ENCODE measurements at regions not wholly inside any gene's neighbourhood (a gene's known extent, or its start where the extent isn't known, plus 50 kb on each side); places are given as distances from the start of the nearest gene placed in this dataset.

DNA sequence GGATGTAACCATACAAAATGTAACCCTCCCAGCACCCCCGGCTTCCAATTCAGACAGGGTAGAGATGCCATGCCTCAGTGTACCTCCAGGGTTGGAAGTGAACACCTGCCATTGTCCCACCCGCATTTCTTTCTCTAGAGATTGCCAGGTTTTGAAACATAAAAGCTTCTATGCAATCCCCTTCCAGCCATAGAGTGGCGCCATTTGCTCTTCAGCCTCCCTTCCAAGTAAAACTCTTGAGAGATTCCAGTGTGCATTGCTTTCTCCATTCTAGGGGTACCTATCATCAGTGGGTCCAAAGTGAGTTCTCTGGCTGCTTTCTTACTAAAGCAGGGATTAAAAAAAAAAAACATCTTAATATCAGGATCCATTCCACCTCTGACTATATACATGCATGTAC, 133.1 kb upstream of the RPL38 start:
- no peak for DNase-seq

DNA sequence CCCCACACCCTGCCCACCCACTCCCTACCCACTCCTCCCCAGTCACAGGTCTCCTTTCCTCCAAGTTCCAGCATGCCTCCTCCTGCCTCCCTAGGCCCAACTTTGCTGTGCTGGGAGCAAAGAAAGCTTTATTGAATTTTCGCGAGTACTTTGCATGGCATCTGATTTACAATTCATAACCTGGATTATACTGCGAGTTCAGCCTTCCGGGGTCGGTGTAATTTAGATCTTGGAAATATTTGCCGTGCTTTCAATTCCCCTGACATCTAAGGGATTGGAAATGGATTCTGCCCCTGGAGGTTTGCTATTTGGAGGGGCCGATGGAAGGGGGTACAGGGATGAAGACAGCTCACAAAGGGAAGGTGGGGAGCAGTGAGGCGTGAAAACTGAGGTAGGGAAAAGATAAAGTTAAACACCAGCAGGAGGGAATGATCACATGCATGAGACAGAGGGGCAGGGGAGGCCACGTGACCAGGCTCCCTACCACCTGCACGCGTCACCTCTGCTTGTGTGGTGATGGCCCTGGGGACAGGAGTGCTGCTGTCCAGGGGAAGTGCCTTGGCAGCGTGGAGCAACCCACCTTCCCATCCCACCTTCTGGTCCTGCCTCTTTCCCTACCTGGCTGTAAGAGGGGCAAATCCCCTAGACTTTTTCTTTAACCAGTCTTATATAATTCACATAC, 132.3 kb upstream of the RPL38 start:
- DNase-seq, result no peak

DNA sequence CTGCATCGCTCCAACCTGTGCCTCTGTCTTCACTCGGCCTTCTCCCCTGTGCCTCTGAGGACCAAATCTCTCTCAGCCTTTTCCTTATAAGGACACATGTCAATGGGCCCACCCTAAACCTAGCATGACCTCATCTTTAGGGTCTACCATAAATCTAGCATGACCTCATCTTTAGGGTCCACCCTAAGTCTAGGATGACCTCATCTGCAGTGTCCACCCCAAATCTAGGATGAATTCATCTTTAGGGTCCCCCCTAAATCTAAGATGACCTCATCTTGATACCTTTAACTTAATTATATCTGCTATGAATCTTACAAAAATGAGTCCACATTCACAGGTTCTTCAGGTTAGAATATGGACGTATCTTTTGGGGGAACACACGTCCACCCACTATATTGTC, 131.1 kb upstream of the RPL38 start:
- DNase-seq, result no peak

DNA sequence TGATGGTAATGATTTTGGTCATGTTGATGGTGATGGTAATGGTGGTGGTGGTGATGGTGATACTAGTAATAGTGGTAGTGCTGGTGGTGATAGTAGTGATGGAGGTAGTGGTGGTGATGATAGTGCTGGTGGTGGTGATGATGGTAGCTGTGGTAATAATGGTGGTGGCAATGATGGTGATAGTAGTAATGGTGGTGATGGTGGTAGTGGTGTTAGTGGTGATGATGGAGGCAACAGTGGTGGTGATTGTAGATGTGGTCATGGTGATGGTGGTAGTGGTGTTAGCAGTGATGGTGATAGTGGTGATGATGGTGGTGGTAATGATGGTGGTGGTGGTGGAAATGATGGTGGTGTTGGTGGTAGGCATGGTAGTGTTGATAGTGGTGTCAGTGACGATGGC, 127.0 kb upstream of the RPL38 start:
- DNase-seq, result no peak

DNA sequence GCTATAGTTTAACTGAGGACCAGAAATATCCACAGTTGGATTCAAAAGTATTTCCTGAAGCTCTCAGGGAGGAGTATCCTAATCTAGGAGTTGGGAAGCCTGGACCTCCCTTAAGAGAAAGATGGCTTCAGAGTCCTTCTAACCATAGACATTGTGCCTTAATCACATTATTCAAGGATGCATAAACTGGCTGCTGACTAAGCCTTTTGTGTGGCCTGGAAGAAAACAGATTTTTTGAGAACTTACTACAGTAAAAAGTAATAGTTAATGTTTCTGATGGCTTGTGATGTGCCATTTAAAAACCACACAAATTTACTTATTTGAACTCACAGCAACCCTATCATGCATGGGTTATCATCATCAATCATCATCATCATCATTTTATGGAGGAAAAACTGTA, 126.2 kb upstream of the RPL38 start:
- no peak for DNase-seq

DNA sequence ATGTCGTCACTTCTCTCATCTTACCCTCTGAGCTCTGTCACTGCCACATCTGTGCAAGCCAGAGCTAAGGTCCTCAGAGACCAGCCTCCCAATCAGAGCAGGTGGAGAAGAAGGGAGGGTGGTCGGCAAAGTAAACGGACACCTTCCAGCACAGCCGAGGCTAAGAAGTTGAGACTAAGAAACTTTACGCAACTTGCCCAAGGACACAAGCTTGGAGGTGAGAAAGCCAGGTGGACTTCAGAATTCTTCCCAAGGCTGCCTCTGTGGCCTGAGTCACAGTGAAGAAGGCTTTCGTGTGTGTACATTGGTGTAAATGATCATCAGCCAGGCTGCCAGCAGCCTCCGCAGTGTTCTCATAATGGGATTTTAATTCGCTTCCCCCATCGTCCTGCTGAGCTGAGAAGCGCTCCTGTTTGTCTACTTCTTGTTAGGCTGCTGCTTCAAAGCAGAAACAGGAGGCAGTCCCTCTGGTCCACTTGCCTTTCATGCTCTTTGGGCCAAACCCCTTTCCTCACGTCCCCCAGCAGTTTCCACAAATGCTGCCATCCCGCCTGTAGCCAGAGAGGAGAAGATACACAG, 125.0 kb upstream of the RPL38 start:
- DNase-seq, result no peak

DNA sequence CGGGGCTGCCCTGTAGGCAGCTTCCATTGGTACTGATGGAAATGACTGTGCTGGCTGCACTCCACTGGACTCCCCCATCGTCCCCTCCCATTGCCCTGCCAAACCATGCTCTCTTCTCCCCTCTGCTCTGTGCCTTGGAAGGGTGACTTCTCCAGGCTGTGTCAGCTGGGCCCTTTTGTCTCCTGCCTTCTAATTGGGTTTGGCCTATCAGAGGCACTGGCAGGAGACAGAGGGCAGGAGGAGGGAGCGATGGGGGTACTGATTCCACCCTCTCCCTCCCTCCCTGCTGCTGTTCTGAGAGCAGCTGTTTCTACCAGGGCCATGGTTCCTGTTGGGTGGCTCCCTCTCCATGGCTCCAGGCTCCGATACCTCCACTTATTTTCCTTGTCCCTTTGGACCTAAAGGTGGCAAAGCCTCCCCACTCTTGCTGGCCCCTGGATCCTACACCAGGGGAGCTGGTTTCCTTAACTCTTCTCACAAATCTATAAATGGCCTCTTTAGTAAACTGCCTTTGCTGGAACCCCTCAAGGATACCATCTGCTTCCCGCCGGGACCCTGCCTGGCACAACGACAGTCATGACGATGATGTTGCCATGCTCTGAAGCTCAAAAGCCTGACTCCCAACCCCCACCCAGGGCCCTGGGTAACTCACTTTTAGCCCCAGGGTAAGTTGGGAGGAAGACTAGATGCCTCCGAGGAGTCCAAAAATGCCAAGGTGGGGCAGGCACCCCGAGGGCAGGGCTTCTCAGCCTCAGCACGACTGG, 123.8 kb upstream of the RPL38 start:
- no peak for DNase-seq

DNA sequence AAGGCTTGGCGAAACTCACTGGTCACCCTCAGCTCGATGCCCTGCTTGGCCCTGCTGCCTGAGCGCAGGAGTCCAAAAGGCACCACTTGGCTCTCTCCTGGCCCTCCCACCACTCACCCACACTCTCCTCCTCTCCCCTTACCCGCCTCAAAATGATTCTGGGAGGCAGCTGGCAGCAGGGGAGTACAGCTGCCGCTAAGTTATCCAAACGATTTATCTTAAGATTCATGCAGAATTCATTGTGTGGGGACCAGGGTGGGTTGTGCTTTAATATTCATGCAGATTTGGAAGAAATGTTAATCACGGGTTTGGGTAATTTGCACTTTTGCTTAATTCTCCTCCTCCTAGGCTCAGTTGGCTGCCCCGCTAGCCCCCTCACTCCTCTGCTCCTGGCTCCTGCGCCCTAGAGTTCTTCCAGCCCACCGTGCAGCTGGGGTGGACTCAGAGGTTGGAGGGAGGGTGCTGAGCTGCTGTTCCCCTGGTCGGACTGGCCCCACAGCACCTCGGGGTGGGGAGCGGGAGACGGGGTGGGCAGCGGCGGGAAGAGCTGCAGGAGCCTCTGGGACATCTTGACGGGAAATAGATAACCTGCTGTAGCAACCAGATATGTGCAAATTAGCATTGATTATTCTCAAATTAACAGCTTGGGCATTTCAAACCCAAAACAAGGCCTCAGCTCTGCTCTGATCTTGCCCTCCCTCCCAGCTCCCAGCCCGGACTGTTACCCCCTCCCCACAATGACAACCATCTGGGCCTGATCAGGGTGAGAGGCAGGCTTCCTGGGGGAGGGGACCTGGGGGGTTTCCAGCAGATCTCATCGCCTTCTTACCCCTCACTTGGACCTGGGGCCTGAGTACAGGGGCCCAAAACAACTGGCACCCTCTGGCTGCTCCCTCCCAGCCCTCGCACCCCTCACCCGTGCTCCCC, 122.6 kb upstream of the RPL38 start:
- no peak for DNase-seq

DNA sequence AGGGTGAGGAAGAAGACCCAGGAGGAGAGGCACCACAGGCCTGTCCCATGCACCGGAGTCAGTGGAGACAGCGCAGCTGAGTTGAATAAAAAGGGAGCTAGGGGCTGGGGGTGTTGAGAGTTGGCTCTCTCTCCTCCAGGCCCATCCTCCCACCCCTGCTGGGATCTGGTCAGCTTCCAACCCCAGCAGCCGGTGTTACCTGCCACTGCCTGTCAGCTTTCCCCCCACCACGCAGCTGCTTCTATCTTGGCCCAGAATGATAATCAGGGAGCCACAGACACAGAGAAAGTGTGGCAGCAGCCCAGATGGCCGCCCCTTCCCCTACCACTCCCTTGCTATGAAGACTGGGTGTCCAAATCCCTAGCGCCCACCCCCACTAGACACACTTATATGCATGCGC, 120.6 kb upstream of the RPL38 start:
- DNase-seq, result no peak

DNA sequence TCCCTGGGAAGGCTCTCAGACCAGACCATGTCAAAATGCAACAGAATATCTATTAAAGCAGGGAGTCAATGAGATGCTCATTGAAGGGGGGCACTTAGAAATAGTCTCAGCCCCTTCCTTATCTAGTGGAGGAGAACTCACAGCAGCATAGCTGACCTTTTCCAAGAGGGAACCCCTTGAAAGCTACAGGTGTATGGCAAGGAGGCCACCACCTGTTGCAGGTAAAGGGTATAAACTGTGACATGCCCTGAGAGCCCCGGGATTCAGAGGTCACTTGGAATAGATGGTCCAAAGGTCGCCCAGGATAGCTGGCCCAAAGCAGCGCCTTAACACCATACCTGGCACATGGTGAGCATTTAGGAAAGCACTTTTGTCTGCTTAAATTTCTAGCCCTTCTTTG, 120.2 kb upstream of the RPL38 start:
- no peak for DNase-seq

DNA sequence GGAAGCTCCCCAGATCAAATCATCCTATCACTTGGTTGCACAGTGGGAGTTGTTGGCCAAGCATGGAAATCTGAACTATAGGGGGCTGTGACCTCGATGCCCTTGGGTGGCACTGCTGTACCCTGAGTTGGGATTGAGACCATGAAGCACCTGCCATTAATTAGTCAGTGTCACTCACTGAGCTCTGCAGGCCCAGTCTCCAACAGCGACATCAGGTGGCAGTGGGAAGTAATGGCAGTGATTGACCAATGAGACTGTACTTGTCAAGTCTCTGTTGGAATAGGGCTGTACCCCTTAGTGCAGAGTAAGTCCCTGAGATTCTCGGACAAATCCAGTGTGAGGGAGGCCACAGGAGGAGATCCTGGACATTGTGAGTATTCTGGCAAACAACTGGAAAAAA, 118.0 kb upstream of the RPL38 start:
- DNase-seq, result no peak

DNA sequence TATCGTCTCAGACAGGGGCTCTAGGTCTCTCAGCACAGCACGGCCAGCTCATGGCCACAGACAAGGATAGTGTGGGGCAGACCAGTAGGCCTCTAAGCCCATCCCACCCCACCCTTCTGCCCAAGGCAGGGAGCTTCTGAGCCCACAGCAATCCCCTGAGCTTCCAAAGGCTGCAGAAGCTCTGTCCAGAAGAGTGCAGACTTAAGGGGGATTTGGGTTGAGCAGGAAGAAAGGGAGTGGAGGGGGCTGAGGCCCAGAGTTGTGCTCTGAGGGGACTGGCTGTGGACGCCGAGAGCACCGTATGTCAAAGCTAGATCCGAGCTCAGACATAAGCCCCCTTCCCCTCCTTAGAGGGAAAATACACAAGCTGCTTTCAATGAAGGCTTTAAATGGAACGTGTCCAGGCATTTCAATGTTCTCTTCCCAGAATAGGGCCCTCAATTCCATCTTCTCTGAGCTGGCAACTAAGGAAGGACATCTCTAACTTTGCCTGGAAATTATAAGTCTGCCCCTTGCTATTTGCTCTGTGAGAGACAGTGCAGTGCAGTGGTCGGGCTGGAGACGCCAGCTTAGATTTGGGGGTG, 116.4 kb upstream of the RPL38 start:
- no peak for DNase-seq

DNA sequence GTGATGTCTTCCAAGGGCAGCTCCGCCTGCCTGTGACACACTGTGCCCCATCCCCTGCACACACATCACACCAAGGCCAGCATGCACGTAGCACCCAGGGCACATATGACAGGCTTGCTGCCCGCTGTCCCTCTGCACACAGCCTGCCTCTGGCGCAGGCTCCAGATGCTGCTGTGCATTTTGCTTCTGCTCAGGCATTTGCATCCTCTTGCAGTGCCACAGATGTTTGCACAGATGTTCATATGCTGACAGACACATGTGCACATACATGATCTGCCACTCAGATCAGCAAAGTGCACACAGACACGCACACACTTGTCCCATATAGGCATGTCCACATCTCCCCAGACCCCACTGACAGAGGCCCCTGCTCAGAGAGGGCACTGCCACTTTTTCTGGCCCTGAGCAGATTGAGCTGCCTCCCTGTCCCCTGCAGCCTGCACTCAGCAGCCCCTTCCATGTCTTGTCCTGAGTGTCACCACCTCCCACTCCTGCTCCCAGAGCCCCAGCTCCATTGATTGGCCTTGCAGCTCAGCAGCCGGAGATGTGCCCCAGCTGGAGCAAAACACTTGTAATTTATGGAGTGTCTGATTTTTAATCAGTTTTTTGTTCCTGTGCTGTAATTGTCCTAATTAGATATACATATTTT, 115.1 kb upstream of the RPL38 start:
- DNase-seq, result no peak

DNA sequence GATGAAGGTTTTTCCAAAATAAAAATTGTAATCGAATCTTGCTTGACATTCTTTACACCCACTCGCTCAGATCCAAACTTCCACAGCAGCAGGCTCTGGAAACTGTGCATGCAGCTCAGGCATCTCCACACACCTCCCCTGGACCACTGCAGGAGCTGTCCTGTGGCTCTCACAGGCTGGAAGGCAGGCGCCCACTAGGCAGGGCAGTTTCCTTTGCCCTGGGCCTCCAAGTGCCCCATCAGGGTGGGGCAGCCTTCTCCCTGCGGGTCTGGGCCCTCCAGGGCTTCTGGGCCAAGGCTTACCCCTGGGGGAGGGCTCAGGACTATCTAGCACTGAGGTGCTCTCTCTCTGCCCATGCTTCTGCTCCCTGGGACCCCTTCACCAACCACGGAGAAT, 114.5 kb upstream of the RPL38 start:
- no peak for DNase-seq

DNA sequence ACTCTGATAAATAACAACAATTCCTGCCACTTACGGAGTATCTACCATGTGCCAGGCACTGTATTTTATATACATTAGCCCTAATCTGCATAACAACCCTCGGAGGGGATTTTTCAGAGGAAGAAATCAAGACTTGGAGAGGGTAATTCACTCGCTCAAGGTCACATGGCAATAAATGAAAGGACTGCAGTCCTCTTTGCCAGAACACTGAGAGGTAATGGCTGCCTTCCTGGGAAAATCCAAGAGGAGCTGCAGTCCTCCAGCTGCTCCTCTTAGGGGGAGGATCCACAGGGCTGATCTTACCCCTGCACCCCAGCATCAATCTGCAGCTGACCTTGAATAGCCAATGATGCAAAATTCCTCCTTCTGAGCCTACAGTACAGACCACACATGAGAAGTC, 114.1 kb upstream of the RPL38 start:
- no peak for DNase-seq

DNA sequence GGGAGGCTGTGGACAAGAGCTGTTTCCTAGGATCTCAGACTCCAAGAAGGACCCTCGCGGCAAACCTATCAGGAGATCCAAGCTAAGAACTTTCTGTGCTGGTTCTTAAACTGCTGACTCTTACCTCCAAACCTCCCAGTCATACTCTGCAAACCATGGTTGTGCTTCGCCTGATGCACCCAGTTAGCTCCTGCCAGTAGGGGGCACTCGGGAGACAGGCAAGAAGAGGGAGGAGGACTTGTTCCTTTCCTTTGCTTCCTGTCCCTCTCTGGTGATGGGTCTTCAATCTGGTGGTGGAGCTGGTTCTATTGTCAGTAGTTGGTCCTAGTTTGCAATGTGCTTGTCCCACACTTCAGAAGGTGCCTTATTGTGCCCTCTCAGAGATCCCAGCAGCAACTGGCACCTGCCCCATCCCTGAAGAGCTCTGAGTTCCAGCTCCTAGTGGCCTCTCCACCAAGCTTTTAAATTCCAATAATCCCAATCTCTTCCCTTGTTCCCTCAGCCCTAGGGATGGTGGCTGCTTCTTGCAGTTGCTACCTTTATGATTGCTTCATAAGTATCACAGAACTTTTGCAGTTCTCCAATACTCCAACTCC, 113.5 kb upstream of the RPL38 start:
- peak; percentile 14 for DNase-seq

DNA sequence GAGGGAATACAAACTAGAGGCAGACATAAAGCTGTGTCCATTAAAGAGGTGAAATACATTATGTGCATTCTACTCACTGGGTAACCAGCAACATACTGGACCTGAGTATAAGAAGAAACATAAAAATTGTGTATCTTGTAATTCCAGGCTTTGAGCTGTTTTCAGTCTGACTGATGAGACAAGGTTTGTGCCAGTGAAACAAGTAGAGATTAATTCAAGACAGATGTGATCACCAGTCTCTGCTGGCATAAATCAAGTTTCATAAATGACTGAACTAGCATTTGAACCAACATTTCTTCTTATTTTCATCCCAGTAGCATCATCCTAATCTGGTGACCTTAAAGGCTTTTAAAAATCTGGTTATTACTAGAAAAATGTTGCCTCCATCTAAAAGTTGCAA, 108.8 kb upstream of the RPL38 start:
- DNase-seq, result no peak

DNA sequence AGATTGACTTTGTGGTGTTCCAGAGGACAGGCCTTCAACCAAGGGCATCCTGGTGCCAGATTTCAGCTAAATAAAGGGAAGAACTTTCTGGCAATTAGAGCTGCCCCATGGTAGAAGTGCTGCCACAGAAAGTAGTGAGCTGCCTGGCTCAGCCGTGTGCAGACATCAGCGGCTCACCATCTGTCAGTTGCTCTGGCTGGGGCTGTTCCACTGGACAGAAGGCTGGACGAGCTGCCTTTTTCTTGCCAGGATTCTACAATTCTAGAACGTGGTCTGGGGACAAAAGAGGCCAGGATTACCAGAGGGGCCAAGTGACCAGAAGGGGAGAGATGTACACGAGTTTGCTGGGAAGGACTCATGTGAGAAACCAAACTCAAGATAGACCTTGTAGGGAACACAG, 107.0 kb upstream of the RPL38 start:
- no peak for DNase-seq

DNA sequence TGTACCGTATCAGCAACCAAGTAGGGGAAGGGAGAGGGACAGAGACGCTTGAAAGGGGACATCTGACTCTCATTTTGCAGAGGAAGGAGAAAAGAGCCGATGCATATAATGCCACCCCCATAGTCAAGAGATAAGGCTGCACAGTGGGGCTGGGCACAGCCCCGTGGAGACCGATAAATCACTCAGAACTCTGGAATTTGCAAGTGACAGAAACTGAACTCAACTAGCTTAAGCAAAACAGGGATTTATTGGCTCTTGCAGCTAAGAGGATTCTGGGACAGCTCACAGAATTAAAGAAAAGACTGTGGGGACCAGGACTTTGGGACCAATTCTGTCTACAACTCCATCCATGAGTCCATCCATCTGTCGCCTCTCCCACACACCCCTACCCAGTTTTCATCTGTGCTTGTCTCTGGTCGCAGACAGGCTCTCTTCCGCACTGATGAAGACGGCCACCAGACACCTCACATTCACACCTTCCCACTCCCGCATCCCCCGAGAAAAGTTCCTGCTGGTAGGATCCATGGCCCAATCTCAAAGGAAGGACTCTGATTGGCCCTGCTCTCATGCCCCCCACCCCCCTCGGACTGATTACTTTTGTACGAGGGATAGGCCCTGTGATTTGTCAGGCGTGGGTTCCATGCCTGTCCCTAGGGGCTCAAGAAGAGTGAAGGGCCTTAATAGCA, 105.9 kb upstream of the RPL38 start:
- DNase-seq, result no peak

DNA sequence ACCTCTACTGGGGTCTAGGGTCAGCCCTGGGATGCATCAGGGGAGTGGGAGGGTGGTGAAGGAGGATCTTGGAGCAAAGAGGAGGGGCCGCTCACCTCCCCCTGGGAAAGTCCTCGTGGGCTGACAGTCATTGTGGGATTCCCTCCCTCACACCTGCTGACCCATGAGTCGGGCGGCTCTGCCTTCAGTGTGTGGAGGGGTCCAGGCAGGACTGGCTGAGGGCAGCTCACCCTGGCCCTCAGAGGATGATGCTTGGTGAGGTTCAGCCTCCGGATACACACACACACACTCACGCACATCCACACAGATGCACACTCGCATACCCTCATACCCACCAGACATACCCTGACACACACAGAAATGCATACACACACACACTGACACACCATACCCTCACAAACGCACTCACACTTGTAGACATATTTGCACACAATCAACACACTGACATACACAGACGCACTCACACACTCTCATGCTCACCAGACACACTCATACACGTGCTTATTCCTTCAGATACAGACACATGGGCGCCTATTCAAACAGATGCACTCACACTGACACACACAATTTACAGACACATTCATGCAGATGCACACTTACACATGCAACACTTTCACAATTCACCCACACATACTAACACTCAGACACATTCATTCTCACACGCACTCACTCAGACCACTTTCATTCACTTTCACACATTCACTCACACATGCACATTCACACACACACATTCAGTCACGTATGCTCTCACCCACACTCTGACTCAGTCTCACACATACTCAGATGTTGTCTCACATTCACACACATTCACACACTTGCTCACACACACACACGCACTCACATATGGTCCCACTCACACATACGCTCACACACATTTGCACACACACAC, 105.1 kb upstream of the RPL38 start:
- no peak for DNase-seq

Measured in NCI-H187 treated with DMSO at 0.1 percent for 48 hours (cell line).